NB4 (cell line): ENCODE measurements at regions not wholly inside any gene's neighbourhood (a gene's known extent, or its start where the extent isn't known, plus 50 kb on each side); places are given as distances from the start of the nearest gene placed in this dataset.
"Not testable (repeated sequence)": the region's sequence is repeated elsewhere in the genome, so short reads cannot be mapped to it uniquely, and the experiment has no call there.

Source experiments
- DNase-seq: peaks from one replicate; pipeline ENCODE4 v3.0.0; 2010; ENCODE audit warnings: low read depth
- H3K4me3 ChIP-seq: one replicate; pipeline ENCODE4 v1.5.1; 2011; ENCODE audit warnings: mild to moderate bottlenecking, low read depth, low read length, moderate library complexity

DNA sequence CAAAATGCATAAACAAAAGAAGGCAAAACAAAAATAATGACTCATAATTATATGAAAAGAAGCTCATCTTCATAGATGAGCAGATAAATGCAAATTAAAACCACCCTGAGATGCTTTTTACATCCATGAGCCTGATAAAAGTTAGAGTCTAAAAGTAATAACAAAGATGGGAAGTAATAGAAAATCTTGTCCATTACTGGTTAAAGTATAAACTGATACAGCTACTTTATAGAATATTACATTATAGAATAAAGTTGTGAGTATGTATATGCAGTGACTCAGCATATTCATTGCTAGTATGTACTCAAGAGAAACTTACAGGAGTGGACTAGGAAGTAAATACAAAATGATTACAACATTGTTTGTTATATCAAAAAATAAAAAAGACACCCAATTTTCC, 333.0 kb downstream of the OR4F29 start:
- not testable (repeated sequence) for H3K4me3 ChIP-seq, DNase-seq

DNA sequence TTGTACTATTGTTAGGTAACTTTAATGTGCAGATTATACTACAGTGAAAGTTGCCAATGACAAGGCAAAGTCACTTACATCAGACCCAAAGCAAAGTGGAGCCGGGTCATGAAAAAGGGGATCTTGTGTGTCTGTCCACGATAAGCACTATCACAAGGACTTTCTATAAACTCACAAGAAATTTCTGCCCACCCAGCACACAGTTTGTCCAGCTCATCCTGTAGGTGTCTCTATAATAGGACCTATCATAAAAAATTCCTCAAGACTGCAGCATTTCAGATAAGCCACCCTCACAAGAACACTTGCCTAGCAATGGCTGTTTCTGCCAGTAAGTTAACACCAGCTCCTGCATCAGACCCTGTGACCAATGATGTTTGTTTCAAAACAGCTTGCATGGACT, 335.9 kb downstream of the OR4F29 start:
- not testable (repeated sequence) for H3K4me3 ChIP-seq, DNase-seq

DNA sequence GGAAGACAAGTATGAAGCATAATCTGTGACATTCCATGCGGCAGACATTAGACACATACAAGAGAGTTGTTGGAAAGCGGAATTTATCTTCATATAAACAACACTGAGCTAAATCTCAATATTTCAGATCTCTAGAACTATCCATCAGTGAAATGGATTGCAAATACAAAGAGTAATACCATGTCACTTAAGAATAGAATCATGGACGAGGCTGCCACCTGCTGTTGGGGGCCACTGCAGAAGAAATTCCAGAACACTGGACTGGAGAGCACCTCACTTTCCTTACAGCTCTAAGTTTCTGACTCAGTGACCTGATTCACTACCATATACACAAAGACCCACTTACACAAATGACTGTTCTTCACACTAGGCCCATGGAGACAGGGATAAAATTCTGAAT, 346.7 kb downstream of the OR4F29 start:
- DNase-seq, H3K4me3 ChIP-seq: not testable (repeated sequence)

DNA sequence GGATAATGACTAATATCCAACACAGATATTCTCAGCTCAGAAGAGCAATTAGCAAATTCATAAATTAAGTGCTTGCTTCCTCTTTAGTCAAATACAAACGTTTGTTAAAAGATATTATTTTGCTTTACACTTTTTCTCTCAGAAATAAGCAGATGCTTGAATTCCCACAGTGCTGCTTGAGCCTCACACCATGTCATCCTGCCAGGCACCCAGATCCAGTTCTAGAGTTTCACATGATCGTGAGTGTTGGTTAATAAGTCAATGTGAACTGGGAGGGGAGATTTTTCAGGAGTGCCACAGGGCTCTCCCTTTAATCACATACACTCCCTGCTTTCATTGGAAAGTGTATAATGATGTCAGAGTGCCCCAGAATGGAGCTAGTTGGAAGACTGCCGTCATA, 352.0 kb downstream of the OR4F29 start:
- not testable (repeated sequence) for DNase-seq, H3K4me3 ChIP-seq

DNA sequence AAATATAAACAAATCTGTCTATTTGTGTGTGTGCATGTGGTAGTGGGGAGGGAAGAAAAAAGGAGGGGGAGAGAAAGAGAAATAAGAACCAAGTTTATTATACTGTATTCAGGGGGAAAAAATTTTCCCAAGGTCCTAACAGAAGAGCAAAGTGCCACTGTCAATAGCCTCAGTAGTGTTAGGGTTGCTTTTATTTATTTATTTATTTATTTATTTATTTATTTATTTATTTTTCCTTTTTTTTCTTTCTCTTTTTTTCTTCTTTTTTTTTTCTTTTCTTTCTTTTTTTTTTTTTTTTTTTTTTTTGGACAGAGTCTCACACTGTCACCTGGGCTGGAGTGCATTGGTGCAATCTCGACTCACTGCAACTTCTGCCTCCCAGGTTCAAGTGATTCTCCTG, 352.7 kb downstream of the OR4F29 start:
- DNase-seq, H3K4me3 ChIP-seq: not testable (repeated sequence)

DNA sequence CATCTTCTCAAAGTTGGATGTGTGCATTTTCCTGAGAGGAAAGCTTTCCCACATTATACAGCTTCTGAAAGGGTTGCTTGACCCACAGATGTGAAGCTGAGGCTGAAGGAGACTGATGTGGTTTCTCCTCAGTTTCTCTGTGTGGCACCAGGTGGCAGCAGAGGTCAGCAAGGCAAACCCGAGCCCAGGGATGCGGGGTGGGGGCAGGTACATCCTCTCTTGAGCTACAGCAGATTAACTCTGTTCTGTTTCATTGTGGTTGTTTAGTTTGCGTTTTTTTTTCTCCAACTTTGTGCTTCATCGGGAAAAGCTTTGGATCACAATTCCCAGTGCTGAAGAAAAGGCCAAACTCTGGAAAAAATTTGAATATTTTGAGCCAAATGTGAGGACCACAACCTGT, 360.2 kb downstream of the OR4F29 start:
- H3K4me3 ChIP-seq, DNase-seq: not testable (repeated sequence)

DNA sequence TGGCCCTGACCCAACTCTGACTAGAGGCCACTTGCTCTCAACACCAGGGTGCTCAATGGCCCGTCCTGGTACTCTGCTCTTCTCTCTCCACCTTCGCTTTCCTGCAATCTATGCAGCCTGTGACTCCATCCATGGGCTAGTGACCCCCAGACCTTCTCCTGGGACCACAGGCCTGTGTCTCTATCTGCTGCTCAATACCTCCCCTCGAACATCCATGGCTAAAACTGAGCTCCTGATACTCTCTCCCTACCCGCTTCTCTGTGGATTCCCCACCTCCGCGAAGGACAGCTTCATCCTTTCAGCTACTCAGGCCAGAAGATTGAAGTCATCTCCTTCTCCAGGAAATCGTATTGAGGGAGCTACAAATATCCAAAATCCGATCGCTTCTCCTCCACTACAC, 363.4 kb downstream of the OR4F29 start:
- H3K4me3 ChIP-seq, DNase-seq: not testable (repeated sequence)

DNA sequence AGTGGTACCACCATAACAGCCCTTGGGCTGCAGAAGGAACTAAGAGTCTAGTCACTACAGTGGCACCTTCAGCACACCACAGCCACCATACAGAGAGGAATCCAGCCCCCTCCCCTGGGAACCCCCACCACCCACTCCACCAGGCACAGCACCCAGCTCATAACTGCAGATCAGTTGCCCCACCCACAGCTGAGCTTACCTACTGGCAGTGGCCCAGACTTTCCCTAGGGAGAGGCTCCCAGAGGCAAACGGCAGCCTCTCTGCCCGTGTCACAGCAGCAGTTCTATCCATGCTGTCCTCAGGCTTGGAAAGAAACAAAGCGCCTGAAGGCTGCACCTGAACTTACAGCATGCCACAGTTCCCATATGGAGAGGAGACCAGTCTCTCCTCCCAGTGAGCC, 372.3 kb downstream of the OR4F29 start:
- not testable (repeated sequence) for DNase-seq, H3K4me3 ChIP-seq

DNA sequence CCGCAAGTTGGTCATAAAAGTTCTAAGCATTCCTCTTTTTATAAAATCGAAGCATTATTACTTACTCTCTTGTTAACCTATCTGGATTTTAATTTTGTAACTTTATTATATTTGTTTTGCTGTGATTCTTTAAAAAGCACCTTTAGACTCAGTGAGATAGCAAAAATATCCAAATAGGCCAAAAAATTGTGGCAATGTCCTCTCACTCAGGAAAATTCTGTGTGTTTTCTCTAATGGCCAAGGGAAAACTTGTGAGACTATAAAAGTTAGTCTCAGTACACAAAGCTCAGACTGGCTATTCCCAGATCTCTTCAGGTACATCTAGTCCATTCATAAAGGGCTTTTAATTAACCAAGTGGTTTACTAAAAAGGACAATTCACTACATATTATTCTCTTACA, 386.4 kb downstream of the OR4F29 start, which contains the start of gene OR4F5:
OR4F5 (plus strand) TSS at position 301 of the 400 bp plus-strand sequence.
- not testable (repeated sequence) for H3K4me3 ChIP-seq, DNase-seq

DNA sequence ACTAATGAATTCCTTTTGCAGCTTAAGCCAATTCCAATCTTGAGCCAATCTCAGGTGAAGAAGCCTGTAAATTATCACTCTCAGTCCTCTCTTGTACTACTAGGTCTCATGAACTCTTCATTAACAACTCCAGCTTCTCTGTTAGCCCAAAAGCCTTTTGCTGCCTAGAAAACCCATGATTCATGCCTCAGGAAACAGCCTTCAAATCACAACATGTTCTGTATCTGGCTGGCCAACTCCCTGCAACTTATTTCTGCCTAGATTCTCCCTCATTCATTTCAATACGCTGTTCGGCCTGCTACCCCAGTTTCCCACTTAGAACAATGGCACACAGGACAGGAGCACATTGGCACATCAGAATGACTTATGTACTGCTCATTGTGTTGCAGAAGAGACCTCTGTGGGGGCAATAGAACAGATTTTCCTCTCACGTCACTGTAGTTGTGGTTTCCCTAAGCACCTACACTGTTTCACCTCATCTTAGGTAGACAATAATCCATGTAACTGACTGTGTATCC, 395.4 kb downstream of the OR4F29 start:
- H3K4me3 ChIP-seq, DNase-seq: not testable (repeated sequence)

DNA sequence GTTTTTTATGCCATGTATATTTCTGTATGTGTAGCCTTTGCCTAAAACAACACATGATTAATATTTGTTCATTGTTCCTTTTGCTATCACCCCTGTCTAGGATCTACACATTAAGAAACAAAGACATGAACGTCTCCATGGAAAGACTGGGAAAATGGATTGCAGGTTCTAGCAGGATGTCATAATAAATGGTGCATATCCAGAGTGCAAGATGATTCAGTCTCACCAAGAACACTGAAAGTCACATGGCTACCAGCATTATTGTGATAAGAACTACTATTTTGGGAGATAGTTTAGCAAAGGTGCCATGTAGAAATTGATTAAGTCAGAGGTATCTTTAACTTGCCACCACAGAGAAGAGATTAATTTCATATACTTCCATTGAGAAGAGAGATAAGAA, 398.3 kb downstream of the OR4F29 start:
- not testable (repeated sequence) for DNase-seq, H3K4me3 ChIP-seq

DNA sequence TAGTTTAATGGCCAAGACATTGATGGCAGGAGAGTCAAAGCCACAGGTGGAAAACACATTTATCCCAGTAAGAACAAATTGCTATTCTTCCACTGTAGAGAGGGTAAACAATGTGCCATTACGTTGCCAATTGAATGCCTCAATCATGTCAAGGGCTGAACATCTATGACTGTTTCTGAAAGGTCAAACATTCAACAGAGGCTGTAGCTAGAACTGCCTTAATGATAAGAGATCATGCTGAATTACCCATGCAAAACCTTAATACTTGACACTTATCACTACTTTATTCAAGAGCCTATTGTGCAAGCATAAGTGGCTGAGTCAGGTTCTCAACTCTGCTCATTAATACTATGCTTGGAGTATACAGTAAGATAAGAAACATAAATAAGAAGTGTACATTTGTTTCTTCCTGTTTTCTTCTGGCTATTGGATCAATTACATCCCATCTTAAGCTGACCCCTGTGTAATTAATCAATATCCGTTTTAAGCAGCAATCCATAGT, 409.5 kb downstream of the OR4F29 start:
- not testable (repeated sequence) for DNase-seq, H3K4me3 ChIP-seq

DNA sequence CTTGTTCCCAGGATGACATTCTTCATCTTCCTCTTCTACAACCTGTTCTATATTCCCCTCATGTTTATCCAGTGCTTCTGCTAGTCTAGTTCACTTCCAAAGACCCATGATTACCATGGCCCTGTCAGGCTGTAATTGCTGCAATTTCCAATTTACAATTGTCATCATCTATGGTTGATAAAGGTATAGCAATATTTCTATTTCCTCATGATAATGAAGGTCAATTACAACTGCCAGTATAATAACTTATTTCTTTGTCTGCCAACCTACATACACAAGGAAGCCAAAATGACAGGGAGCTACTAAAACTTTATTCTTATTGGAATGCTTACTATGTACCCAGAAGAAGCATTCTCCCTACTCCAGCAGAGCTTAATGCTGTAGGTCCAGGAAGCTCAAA, 410.3 kb downstream of the OR4F29 start:
- DNase-seq, H3K4me3 ChIP-seq: not testable (repeated sequence)

DNA sequence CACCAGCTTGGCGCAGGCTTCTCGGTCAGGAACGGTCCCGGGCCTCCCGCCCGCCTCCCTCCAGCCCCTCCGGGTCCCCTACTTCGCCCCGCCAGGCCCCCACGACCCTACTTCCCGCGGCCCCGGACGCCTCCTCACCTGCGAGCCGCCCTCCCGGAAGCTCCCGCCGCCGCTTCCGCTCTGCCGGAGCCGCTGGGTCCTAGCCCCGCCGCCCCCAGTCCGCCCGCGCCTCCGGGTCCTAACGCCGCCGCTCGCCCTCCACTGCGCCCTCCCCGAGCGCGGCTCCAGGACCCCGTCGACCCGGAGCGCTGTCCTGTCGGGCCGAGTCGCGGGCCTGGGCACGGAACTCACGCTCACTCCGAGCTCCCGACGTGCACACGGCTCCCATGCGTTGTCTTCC, 422.3 kb downstream of the OR4F29 start:
- not testable (repeated sequence) for DNase-seq

DNA sequence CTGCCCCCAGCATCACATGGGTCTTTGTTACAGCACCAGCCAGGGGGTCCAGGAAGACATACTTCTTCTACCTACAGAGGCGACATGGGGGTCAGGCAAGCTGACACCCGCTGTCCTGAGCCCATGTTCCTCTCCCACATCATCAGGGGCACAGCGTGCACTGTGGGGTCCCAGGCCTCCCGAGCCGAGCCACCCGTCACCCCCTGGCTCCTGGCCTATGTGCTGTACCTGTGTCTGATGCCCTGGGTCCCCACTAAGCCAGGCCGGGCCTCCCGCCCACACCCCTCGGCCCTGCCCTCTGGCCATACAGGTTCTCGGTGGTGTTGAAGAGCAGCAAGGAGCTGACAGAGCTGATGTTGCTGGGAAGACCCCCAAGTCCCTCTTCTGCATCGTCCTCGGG, 434.2 kb downstream of the OR4F29 start:
- not testable (repeated sequence) for DNase-seq, H3K4me3 ChIP-seq

More for the DNA sequence above, 422.3 kb downstream of the OR4F29 start:
- H3K4me3 ChIP-seq = not testable (repeated sequence)

DNA sequence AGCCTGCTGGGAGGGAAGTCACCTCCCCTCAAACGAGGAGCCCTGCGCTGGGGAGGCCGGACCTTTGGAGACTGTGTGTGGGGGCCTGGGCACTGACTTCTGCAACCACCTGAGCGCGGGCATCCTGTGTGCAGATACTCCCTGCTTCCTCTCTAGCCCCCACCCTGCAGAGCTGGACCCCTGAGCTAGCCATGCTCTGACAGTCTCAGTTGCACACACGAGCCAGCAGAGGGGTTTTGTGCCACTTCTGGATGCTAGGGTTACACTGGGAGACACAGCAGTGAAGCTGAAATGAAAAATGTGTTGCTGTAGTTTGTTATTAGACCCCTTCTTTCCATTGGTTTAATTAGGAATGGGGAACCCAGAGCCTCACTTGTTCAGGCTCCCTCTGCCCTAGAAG, 435.5 kb downstream of the OR4F29 start:
- not testable (repeated sequence) for DNase-seq, H3K4me3 ChIP-seq

DNA sequence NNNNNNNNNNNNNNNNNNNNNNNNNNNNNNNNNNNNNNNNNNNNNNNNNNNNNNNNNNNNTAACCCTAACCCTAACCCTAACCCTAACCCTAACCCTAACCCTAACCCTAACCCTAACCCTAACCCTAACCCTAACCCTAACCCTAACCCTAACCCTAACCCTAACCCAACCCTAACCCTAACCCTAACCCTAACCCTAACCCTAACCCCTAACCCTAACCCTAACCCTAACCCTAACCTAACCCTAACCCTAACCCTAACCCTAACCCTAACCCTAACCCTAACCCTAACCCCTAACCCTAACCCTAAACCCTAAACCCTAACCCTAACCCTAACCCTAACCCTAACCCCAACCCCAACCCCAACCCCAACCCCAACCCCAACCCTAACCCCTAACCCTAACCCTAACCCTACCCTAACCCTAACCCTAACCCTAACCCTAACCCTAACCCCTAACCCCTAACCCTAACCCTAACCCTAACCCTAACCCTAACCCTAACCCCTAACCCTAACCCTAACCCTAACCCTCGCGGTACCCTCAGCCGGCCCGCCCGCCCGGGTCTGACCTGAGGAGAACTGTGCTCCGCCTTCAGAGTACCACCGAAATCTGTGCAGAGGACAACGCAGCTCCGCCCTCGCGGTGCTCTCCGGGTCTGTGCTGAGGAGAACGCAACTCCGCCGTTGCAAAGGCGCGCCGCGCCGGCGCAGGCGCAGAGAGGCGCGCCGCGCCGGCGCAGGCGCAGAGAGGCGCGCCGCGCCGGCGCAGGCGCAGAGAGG, 441.3 kb downstream of the OR4F29 start:
- H3K4me3 ChIP-seq, DNase-seq: not testable (repeated sequence)
